ENCODE measurements at regions not wholly inside any gene's neighbourhood (a gene's known extent, or its start where the extent isn't known, plus 50 kb on each side); places are given as distances from the start of the nearest gene placed in this dataset.

DNA sequence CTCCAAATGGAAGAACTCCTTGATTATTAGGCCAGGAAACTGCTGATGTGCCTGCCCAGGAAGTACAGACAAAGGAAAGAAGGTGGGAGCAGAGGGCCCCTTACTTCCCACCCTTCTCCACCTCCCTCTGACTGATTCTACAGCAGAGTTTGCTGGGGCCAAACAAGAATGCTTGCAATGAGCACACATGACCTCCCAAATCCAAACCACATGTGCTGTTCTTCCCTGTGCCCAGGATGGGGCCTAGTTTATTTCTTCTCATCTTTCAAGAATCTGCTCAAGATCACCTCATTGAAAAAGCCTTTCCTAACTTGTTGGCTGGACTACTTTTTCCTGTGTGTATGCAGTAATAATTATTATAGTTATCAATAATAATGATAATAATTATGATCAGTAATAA lies 286.1 kb downstream of the RAB38 start (continued):
- TF ChIP-seq, protein P1, sequence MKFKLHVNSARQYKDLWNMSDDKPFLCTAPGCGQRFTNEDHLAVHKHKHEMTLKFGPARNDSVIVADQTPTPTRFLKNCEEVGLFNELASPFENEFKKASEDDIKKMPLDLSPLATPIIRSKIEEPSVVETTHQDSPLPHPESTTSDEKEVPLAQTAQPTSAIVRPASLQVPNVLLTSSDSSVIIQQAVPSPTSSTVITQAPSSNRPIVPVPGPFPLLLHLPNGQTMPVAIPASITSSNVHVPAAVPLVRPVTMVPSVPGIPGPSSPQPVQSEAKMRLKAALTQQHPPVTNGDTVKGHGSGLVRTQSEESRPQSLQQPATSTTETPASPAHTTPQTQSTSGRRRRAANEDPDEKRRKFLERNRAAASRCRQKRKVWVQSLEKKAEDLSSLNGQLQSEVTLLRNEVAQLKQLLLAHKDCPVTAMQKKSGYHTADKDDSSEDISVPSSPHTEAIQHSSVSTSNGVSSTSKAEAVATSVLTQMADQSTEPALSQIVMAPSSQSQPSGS (IDR thresholded peaks at IDR 0.05; ENCODE audit: low read length), result no peak
- no peak for TF ChIP-seq PHF8 (conservative IDR thresholded peaks at IDR 0.05; ENCODE audit: low read depth, low read length)
- TF ChIP-seq SAP30 (IDR thresholded peaks at IDR 0.05; ENCODE audit: insufficient read depth, insufficient replicate concordance, low read length), result no peak
- TF ChIP-seq, protein P2, sequence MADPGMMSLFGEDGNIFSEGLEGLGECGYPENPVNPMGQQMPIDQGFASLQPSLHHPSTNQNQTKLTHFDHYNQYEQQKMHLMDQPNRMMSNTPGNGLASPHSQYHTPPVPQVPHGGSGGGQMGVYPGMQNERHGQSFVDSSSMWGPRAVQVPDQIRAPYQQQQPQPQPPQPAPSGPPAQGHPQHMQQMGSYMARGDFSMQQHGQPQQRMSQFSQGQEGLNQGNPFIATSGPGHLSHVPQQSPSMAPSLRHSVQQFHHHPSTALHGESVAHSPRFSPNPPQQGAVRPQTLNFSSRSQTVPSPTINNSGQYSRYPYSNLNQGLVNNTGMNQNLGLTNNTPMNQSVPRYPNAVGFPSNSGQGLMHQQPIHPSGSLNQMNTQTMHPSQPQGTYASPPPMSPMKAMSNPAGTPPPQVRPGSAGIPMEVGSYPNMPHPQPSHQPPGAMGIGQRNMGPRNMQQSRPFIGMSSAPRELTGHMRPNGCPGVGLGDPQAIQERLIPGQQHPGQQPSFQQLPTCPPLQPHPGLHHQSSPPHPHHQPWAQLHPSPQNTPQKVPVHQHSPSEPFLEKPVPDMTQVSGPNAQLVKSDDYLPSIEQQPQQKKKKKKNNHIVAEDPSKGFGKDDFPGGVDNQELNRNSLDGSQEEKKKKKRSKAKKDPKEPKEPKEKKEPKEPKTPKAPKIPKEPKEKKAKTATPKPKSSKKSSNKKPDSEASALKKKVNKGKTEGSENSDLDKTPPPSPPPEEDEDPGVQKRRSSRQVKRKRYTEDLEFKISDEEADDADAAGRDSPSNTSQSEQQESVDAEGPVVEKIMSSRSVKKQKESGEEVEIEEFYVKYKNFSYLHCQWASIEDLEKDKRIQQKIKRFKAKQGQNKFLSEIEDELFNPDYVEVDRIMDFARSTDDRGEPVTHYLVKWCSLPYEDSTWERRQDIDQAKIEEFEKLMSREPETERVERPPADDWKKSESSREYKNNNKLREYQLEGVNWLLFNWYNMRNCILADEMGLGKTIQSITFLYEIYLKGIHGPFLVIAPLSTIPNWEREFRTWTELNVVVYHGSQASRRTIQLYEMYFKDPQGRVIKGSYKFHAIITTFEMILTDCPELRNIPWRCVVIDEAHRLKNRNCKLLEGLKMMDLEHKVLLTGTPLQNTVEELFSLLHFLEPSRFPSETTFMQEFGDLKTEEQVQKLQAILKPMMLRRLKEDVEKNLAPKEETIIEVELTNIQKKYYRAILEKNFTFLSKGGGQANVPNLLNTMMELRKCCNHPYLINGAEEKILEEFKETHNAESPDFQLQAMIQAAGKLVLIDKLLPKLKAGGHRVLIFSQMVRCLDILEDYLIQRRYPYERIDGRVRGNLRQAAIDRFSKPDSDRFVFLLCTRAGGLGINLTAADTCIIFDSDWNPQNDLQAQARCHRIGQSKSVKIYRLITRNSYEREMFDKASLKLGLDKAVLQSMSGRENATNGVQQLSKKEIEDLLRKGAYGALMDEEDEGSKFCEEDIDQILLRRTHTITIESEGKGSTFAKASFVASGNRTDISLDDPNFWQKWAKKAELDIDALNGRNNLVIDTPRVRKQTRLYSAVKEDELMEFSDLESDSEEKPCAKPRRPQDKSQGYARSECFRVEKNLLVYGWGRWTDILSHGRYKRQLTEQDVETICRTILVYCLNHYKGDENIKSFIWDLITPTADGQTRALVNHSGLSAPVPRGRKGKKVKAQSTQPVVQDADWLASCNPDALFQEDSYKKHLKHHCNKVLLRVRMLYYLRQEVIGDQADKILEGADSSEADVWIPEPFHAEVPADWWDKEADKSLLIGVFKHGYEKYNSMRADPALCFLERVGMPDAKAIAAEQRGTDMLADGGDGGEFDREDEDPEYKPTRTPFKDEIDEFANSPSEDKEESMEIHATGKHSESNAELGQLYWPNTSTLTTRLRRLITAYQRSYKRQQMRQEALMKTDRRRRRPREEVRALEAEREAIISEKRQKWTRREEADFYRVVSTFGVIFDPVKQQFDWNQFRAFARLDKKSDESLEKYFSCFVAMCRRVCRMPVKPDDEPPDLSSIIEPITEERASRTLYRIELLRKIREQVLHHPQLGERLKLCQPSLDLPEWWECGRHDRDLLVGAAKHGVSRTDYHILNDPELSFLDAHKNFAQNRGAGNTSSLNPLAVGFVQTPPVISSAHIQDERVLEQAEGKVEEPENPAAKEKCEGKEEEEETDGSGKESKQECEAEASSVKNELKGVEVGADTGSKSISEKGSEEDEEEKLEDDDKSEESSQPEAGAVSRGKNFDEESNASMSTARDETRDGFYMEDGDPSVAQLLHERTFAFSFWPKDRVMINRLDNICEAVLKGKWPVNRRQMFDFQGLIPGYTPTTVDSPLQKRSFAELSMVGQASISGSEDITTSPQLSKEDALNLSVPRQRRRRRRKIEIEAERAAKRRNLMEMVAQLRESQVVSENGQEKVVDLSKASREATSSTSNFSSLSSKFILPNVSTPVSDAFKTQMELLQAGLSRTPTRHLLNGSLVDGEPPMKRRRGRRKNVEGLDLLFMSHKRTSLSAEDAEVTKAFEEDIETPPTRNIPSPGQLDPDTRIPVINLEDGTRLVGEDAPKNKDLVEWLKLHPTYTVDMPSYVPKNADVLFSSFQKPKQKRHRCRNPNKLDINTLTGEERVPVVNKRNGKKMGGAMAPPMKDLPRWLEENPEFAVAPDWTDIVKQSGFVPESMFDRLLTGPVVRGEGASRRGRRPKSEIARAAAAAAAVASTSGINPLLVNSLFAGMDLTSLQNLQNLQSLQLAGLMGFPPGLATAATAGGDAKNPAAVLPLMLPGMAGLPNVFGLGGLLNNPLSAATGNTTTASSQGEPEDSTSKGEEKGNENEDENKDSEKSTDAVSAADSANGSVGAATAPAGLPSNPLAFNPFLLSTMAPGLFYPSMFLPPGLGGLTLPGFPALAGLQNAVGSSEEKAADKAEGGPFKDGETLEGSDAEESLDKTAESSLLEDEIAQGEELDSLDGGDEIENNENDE (IDR thresholded peaks at IDR 0.05; ENCODE audit: insufficient replicate concordance, low read length), result no peak
- no peak for TF ChIP-seq KDM5A (IDR thresholded peaks at IDR 0.05; ENCODE audit: low read length)
- no peak for TF ChIP-seq CHD1 (IDR thresholded peaks at IDR 0.05; ENCODE audit: low read depth, low read length)
